Calu3 (cell line): ENCODE measurements at regions not wholly inside any gene's neighbourhood (a gene's known extent, or its start where the extent isn't known, plus 50 kb on each side); places are given as distances from the start of the nearest gene placed in this dataset.
"Not testable (repeated sequence)": the region's sequence is repeated elsewhere in the genome, so short reads cannot be mapped to it uniquely, and the experiment has no call there.

Experiments used
- BruUV-seq: library from RNA; stranded (reverse); fragments of 400-500 nt; replicated peaks from 2 replicates; lab custom pipeline; 2021; lab: Mats Ljungman, UMichigan
- CTCF ChIA-PET: fragments of 300-600 bp; sonication (Branson Sonifier 250); formaldehyde crosslinking; loops from one replicate; lab custom pipeline; 2022; ENCODE audit warnings: antibody characterized with exemption; lab: Charles Lee
- DNase-seq: peaks from one replicate; pipeline ENCODE4 v3.0.0; 2022
- H3K27ac Mint-ChIP-seq: one replicate; pipeline ENCODE4 v1.8.0; 2022; ENCODE audit warnings: mixed read lengths; ENCODE audit not compliant: unreplicated experiment
- H3K27me3 Mint-ChIP-seq: one replicate; pipeline ENCODE4 v1.8.0; 2022; ENCODE audit warnings: mixed read lengths; ENCODE audit not compliant: unreplicated experiment
- H3K36me3 Mint-ChIP-seq: one replicate; pipeline ENCODE4 v1.8.0; 2022; ENCODE audit warnings: mild to moderate bottlenecking, moderate library complexity, mixed read lengths; ENCODE audit not compliant: insufficient read depth, unreplicated experiment
- H3K4me1 Mint-ChIP-seq: one replicate; pipeline ENCODE4 v1.8.0; 2022; ENCODE audit warnings: mild to moderate bottlenecking, low read depth, mixed read lengths; ENCODE audit not compliant: unreplicated experiment
- H3K4me3 Mint-ChIP-seq: one replicate; pipeline ENCODE4 v1.8.0; 2022; ENCODE audit warnings: mild to moderate bottlenecking, low read depth, moderate library complexity, mixed read lengths; ENCODE audit not compliant: unreplicated experiment
- H3K9me3 Mint-ChIP-seq: one replicate; pipeline ENCODE4 v1.8.0; 2022; ENCODE audit warnings: low read depth, mixed read lengths; ENCODE audit not compliant: unreplicated experiment
- CTCF ChIP-seq: fragments of 200-600 bp; IDR thresholded peaks from one replicate; pipeline ENCODE4 v1.8.0; 2022; ENCODE audit warnings: antibody characterized with exemption; ENCODE audit not compliant: unreplicated experiment
- intact Hi-C: fragments of 100-400 bp; cut with micrococcal nuclease; formaldehyde crosslinking; loops from one replicate; pipeline ENCODE4 v1.10.0; 2022; ENCODE audit not compliant: unreplicated experiment

GRCh38 chr13:84784443-84785153 is 902.3 kb upstream of the SLITRK1 start:
- H3K4me1 Mint-ChIP-seq, result no peaks in the 10 kb centered on the region

DNA sequence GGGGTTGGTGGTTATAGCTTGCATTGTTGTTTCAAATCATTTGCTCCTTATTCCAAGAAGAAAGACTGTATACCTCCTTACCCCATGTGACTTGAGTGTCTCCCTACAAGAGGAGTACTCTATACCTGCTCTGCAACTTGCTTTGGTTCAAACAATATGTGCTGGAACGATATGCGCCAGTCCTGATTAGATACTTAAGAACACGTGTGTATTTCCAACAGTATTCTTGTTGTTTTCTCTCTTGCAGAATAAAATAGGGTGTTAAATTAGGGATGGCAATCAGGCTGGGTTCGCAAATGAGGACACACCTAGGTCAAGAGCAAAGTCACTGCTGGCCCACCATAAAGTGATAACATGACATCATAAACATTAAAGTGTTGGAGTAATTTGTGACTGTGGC is 895.0 kb upstream of the SLITRK1 start:
- TF ChIP-seq CTCF, result no peak
- Mint-ChIP-seq H3K4me1 (no peaks in the 10 kb centered on the region), H3K27ac (no peak overlapping the region), H3K27me3 (no peaks in the 10 kb centered on the region), H3K36me3 (no peaks in the 10 kb centered on the region), H3K9me3 (no peaks in the 10 kb centered on the region), H3K4me3 (no peak overlapping the region)
- intact Hi-C loops, result no loop called here
- no peak for DNase-seq
- CTCF ChIA-PET, result no interaction called here
- no TSS peak for BruUV-seq

More at GRCh38 chr13:84784443-84785153, 902.3 kb upstream of the SLITRK1 start:
- no peaks in the 10 kb centered on the region for H3K36me3 Mint-ChIP-seq
- no TSS peak for BruUV-seq
- no peak for DNase-seq
- no peaks in the 10 kb centered on the region for H3K9me3 Mint-ChIP-seq
- H3K4me3 Mint-ChIP-seq, result no peak overlapping the region
- CTCF ChIA-PET, result no interaction called here
- H3K27ac Mint-ChIP-seq, result no peak overlapping the region
- intact Hi-C loops, result no loop called here
- TF ChIP-seq CTCF, result no peak
- H3K27me3 Mint-ChIP-seq, result no peaks in the 10 kb centered on the region

DNA sequence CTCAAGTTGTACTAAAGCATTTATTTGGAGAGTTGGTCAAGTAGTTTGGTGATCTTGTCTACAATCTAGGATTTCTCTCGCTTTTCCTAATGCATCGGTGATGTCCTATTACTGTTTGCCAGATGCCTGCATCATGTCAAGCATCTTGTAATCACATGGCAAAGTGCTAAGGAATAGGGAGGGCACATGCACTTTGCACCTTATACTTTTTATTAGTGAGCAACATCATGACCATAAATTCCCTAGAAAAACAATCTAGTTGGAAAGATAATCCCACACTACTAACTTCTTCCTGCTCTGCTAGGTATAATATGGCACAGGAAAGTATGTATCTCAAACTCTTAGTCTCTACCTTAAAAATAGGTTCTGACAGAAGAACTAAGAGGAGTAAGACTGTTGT is 894.3 kb upstream of the SLITRK1 start:
- no peak overlapping the region for H3K4me3 Mint-ChIP-seq
- CTCF ChIA-PET, result no interaction called here
- no TSS peak for BruUV-seq
- H3K27me3 Mint-ChIP-seq, result no peaks in the 10 kb centered on the region
- H3K4me1 Mint-ChIP-seq, result no peaks in the 10 kb centered on the region
- H3K27ac Mint-ChIP-seq, result no peak overlapping the region
- DNase-seq, result no peak
- H3K9me3 Mint-ChIP-seq, result no peaks in the 10 kb centered on the region
- intact Hi-C loops, result no loop called here
- TF ChIP-seq CTCF, result no peak
- no peaks in the 10 kb centered on the region for H3K36me3 Mint-ChIP-seq

DNA sequence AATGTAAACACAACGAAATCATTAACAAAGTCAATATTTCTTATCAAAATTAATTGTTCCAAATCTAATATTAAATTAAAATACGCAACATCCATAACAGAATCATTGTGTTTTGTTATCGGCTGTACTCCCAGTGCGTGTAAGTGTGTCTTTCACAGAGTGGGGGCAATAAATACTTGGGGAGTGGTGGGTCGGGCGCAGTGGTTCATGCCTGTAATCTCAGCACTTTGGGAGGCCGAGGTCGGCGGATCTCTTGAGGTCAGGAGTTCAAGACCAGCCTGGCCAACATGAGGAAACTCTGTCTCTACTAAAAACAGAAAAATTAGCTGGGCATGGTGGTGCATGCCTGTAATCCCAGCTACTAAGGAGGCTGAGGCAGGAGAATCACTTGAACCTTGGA is 893.6 kb upstream of the SLITRK1 start:
- H3K27me3 Mint-ChIP-seq, H3K27ac Mint-ChIP-seq, BruUV-seq, CTCF ChIA-PET, H3K9me3 Mint-ChIP-seq, H3K4me3 Mint-ChIP-seq, H3K4me1 Mint-ChIP-seq, H3K36me3 Mint-ChIP-seq, DNase-seq, intact Hi-C loops: not testable (repeated sequence)

DNA sequence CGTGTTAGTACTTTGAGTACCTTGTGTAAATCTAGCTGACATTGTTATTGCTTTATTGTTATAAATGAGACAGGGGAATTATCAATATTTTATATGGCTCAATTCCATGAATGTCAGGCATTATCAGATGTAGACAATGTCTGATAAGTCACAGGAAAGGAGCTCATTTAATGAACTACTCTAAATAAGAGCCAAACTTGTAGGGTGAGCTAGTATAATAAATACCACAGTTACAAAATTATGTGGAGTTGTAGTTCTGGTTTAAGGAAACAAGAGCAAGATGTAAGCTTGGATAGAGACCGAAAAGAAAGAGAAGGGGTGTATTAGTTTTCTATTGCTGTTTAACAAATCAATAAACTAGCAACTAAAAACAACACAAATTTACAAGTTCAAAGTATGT is 891.8 kb upstream of the SLITRK1 start:
- CTCF ChIA-PET, result no interaction called here
- DNase-seq, result no peak
- Mint-ChIP-seq H3K9me3 (no peaks in the 10 kb centered on the region), H3K36me3 (no peaks in the 10 kb centered on the region), H3K4me3 (no peak overlapping the region), H3K4me1 (no peaks in the 10 kb centered on the region), H3K27me3 (no peaks in the 10 kb centered on the region), H3K27ac (no peak overlapping the region)
- intact Hi-C loops, result no loop called here
- no peak for TF ChIP-seq CTCF
- BruUV-seq, result no TSS peak
